HCT116 (cell line): ENCODE measurements at regions not wholly inside any gene's neighbourhood (a gene's known extent, or its start where the extent isn't known, plus 50 kb on each side); places are given as distances from the start of the nearest gene placed in this dataset.

ENCODE experiments used
- ATAC-seq: fragments of 200-7000 bp; cut with Tn5 transposase; 2 replicates; pipeline ENCODE4 v1.9.1; 2020; ENCODE audit warnings: mild to moderate bottlenecking, moderate library complexity
- BruUV-seq: library from RNA; stranded (reverse); fragments of 400-500 nt; replicated peaks from 2 replicates; lab custom pipeline; 2021; lab: Mats Ljungman, UMichigan
- CTCF ChIA-PET: fragments of 300-600 bp; sonication (Branson Sonifier 250); formaldehyde crosslinking; loops from one replicate; lab custom pipeline; 2021; ENCODE audit warnings: antibody characterized with exemption; lab: Charles Lee
- POLR2A ChIA-PET: fragments of 300-600, 350-600 bp; sonication (Branson Sonifier 250); formaldehyde crosslinking; loops from one replicate; lab custom pipeline; 2021; ENCODE audit warnings: antibody characterized with exemption; lab: Charles Lee
- RAD21 ChIA-PET, 2 experiments: fragments of 300-600 bp; sonication (Branson Sonifier 250); formaldehyde crosslinking; loops; one replicate each; lab custom pipeline; 2023; ENCODE audit warnings: low total read pairs in 2 of 2; ENCODE audit not compliant: uncharacterized antibody in 2 of 2, unreplicated experiment in 2 of 2, low non-redundant PET in 1 of 2; lab: Charles Lee
- DNase-seq: peaks from one replicate; pipeline ENCODE4 v3.0.0-alpha.2; 2010; ENCODE audit warnings: low read depth, low spot score
- H2AFZ ChIP-seq: fragments of 200-600 bp; shearing (Covaris generic), sonication (generic); 2 replicates; pipeline ENCODE4 v1.6.1; 2017; ENCODE audit warnings: low read depth, mixed run types, mixed read lengths, antibody characterized with exemption, low read length; ENCODE audit not compliant: poor library complexity, severe bottlenecking
- H3K27ac ChIP-seq: 2 replicates; pipeline ENCODE4 v1.5.1; 2012; ENCODE audit warnings: low read depth, low read length
- H3K27me3 ChIP-seq: fragments of 200-600 bp; sonication (generic); 2 replicates; pipeline ENCODE4 v1.6.1; 2016; ENCODE audit warnings: mixed run types, low read length, mixed read lengths; ENCODE audit not compliant: insufficient read depth
- H3K36me3 ChIP-seq, 2 experiments: fragments of 200-500 bp in 1 of 2; fragments of 200-600 bp in 1 of 2; sonication (Bioruptor generic) in 1 of 2; sonication (generic) in 1 of 2; 2 replicates each; pipeline versions ENCODE4 v1.5.1 to v1.6.1; 2014 to 2016; ENCODE audit warnings: low read length in 2 of 2, inconsistent platforms in 1 of 2, mixed read lengths in 1 of 2, mixed run types in 1 of 2; ENCODE audit not compliant: insufficient read depth in 2 of 2, control insufficient read depth in 1 of 2
- H3K4me1 ChIP-seq, 2 experiments: fragments of 200-600 bp in 1 of 2; sonication (generic) in 1 of 2; 2 replicates each; pipeline versions ENCODE4 v1.5.1 to v1.6.1; 2012 to 2017; ENCODE audit warnings: low read length in 2 of 2, inconsistent platforms in 1 of 2, mild to moderate bottlenecking in 1 of 2, mixed read lengths in 1 of 2, mixed run types in 1 of 2, moderate library complexity in 1 of 2; ENCODE audit not compliant: insufficient read depth in 2 of 2, control insufficient read depth in 1 of 2
- H3K4me2 ChIP-seq: fragments of 200-600 bp; sonication (generic); 2 replicates; pipeline ENCODE4 v1.6.1; 2017; ENCODE audit warnings: mixed run types, low read length, mixed read lengths
- H3K4me3 ChIP-seq, 2 experiments: fragments of 200-600 bp in 1 of 2; sonication (generic) in 1 of 2; replicated peaks in 1 of 2; 2 replicates each; pipeline ENCODE4 v1.5.1; 2011 to 2016; ENCODE audit warnings: low read length in 2 of 2, control low read depth in 1 of 2, low read depth in 1 of 2, mild to moderate bottlenecking in 1 of 2, mixed read lengths in 1 of 2, mixed run types in 1 of 2
- H3K79me2 ChIP-seq: fragments of 200-600 bp; sonication (generic); 2 replicates; pipeline ENCODE4 v1.6.1; 2017; ENCODE audit warnings: mild to moderate bottlenecking, mixed run types, low read length, moderate library complexity, mixed read lengths; ENCODE audit not compliant: insufficient read depth
- H3K9ac ChIP-seq: fragments of 200-600 bp; sonication (generic); 2 replicates; pipeline ENCODE4 v1.6.1; 2016; ENCODE audit warnings: low read length, mixed read lengths
- H3K9me2 ChIP-seq: fragments of 200-600 bp; sonication (generic), shearing (Covaris generic); 2 replicates; pipeline ENCODE4 v1.6.1; 2017; ENCODE audit warnings: mixed run types, mild to moderate bottlenecking, moderate library complexity; ENCODE audit not compliant: insufficient read depth
- H3K9me3 ChIP-seq, 2 experiments: fragments of 200-500 bp in 1 of 2; fragments of 200-600 bp in 1 of 2; sonication (Bioruptor generic) in 1 of 2; sonication (generic) in 1 of 2; 2 replicates each; pipeline ENCODE4 v1.6.1; 2014 to 2017; ENCODE audit warnings: low read length in 2 of 2, mixed read lengths in 2 of 2, inconsistent platforms in 1 of 2, low read depth in 1 of 2, mild to moderate bottlenecking in 1 of 2, mixed run types in 1 of 2, moderate library complexity in 1 of 2; ENCODE audit not compliant: control insufficient read depth in 1 of 2, insufficient read depth in 1 of 2
- H4K20me1 ChIP-seq: fragments of 200-600 bp; sonication (generic), shearing (Covaris generic); 2 replicates; pipeline ENCODE4 v1.6.1; 2017; ENCODE audit warnings: mixed run types, mild to moderate bottlenecking, moderate library complexity; ENCODE audit not compliant: insufficient read depth
- CBX3 ChIP-seq: IDR thresholded peaks from 2 replicates; pipeline ENCODE4 v1.6.1; 2012; ENCODE audit warnings: low read depth
- EZH2 ChIP-seq: fragments of 200-600 bp; sonication (generic); IDR thresholded peaks from 2 replicates; pipeline ENCODE4 v1.6.1; 2017; ENCODE audit warnings: antibody characterized with exemption, mixed run types
- EZH2phosphoT487 ChIP-seq: fragments of 200-600 bp; IDR thresholded peaks from 2 replicates; pipeline ENCODE4 v1.6.1; 2018; ENCODE audit warnings: antibody characterized with exemption, borderline replicate concordance
- JUND ChIP-seq: IDR thresholded peaks from 2 replicates; pipeline ENCODE4 v1.6.1; 2012
- POLR2A ChIP-seq: IDR thresholded peaks from 2 replicates; pipeline ENCODE4 v1.7.0; 2011; ENCODE audit warnings: borderline replicate concordance; ENCODE audit not compliant: insufficient read depth, insufficient read length; ENCODE audit errors: extremely low read depth
- POLR2AphosphoS5 ChIP-seq: IDR thresholded peaks from 2 replicates; pipeline ENCODE4 v1.6.1; 2011; ENCODE audit warnings: mild to moderate bottlenecking, low read depth, low read length, moderate library complexity
- RAD21 ChIP-seq: IDR thresholded peaks from 2 replicates; pipeline ENCODE4 v1.6.1; 2012; ENCODE audit warnings: low read depth, mild to moderate bottlenecking
- SIN3A ChIP-seq: IDR thresholded peaks from 2 replicates; pipeline ENCODE4 v1.6.1; 2012; ENCODE audit warnings: low read depth
- SP1 ChIP-seq: IDR thresholded peaks from 2 replicates; pipeline ENCODE4 v1.6.1; 2012; ENCODE audit warnings: low read depth
- SRF ChIP-seq: IDR thresholded peaks from 2 replicates; pipeline ENCODE4 v1.6.1; 2012; ENCODE audit warnings: low read depth
- TCF7L2 ChIP-seq: IDR thresholded peaks from 2 replicates; pipeline ENCODE4 v1.7.0; 2011; ENCODE audit warnings: borderline replicate concordance, inconsistent platforms; ENCODE audit not compliant: insufficient read depth, insufficient read length; ENCODE audit errors: extremely low read depth
- YY1 ChIP-seq: IDR thresholded peaks from 2 replicates; pipeline ENCODE4 v1.6.1; 2011; ENCODE audit warnings: low read length, low read depth, moderate library complexity, mild to moderate bottlenecking; ENCODE audit not compliant: insufficient replicate concordance; ENCODE audit errors: extremely low read depth
- ZNF274 ChIP-seq: fragments of 200-500 bp; sonication (Bioruptor generic); IDR thresholded peaks from 2 replicates; pipeline ENCODE4 v1.6.1; 2014; ENCODE audit warnings: mild to moderate bottlenecking, low read depth, low read length, inconsistent platforms
- intact Hi-C: fragments of 100-400 bp; cut with micrococcal nuclease; formaldehyde crosslinking; loops from 2 replicates; pipeline ENCODE4 v1.10.0; 2022
- TF ChIP-seq, protein P1 (sequence below): IDR thresholded peaks from 2 replicates; pipeline ENCODE4 v1.6.1; 2011; ENCODE audit warnings: mild to moderate bottlenecking, low read length, moderate library complexity; ENCODE audit not compliant: insufficient replicate concordance; ENCODE audit errors: extremely low read depth
- TF ChIP-seq, protein P2 (sequence below): IDR thresholded peaks from 2 replicates; pipeline ENCODE4 v1.6.1; 2012
- TF ChIP-seq, protein P3 (sequence below): IDR thresholded peaks from 2 replicates; pipeline ENCODE4 v1.6.1; 2012; ENCODE audit warnings: low read depth

DNA sequence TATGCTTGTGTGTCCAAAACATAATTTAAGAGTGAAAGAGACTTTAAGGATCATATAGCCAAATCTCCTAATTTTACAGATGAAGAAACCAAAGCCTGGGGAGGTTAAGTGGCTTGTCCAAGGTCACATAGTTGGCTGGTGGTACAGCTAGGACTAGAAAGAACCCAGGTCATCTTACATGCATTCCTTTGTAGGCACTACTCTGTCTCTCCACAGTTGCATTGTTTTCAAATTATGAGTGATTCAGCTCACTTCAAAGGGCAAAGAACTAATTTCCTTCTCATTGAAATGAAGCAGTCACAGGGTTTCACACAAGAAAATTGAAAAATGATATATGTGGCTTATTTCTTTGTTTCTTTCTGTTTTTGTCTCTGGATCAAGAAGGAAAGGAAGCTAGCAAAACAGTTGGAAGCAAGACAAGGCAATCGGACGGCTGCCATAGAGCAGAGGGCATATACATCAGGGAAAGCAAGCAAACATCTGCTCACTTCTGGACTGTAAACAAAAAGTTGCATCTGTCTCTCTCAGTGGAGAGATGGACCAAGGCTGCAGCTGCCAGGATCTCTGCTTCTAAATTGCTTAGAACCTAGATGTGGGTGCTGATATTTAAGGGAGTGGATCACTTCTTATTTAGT is 107.5 kb upstream of the AMOT start:
- ATAC-seq (no peak), DNase-seq (no peak)
- ChIA-PET CTCF (no interaction called here), RAD21 (no interaction called here), POLR2A (no interaction called here)
- H3K9me2 ChIP-seq, result no peaks in the 10 kb centered on the region
- no peak overlapping the region for H3K4me3 ChIP-seq
- H3K9me3 ChIP-seq, result no peaks in the 10 kb centered on the region
- peak; percentile 51 for TF ChIP-seq TCF7L2
- no peak for TF ChIP-seq ZNF274
- no peak overlapping the region for H3K27ac ChIP-seq
- no peak overlapping the region for H3K9ac ChIP-seq
- no peak overlapping the region for H2AFZ ChIP-seq
- no peaks in the 10 kb centered on the region for H3K27me3 ChIP-seq
- no peaks in the 10 kb centered on the region for H3K36me3 ChIP-seq
- no peak overlapping the region for H3K4me2 ChIP-seq
- no peaks in the 10 kb centered on the region for H3K4me1 ChIP-seq
- no TSS peak for BruUV-seq
- H4K20me1 ChIP-seq, result no peaks in the 10 kb centered on the region
- intact Hi-C loops, result loop anchor here (10.0 kb wide), 1 partner anchor 193 kb away; no protein-coding TSS in a partner anchor
- no peaks in the 10 kb centered on the region for H3K79me2 ChIP-seq

DNA sequence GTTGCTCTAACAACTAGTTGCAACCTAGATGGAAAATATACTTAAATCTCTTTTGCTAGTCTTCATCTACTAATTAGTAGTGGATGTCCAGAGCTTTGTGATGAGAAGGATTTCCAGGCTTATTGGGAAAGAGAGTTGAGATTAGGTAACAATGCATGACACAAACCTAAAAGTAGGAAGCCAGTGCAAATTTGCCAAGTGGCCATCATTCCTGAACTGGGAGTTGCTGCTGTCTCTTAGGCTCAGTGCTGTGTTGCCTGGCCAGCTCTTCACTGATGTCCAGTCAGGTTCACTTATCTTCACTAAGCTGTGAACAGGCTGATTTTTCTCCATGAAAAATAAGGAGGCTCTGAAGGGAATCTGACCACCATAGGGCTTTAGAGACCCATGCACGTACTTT is 105.6 kb upstream of the AMOT start:
- no peak for ATAC-seq

More for the DNA sequence above, 105.6 kb upstream of the AMOT start:
- Histone ChIP-seq H3K27me3 (no peaks in the 10 kb centered on the region), H3K79me2 (no peaks in the 10 kb centered on the region), H3K4me1 (no peaks in the 10 kb centered on the region), H3K9me3 (no peaks in the 10 kb centered on the region), H2AFZ (no peak overlapping the region), H3K4me2 (no peak overlapping the region), H3K4me3 (no peak overlapping the region), H3K36me3 (no peaks in the 10 kb centered on the region), H3K9me2 (no peaks in the 10 kb centered on the region), H3K9ac (no peak overlapping the region), H3K27ac (no peak overlapping the region), H4K20me1 (no peaks in the 10 kb centered on the region)
- TF ChIP-seq SRF, result no peak
- TF ChIP-seq YY1, result no peak
- TF ChIP-seq, protein P1, sequence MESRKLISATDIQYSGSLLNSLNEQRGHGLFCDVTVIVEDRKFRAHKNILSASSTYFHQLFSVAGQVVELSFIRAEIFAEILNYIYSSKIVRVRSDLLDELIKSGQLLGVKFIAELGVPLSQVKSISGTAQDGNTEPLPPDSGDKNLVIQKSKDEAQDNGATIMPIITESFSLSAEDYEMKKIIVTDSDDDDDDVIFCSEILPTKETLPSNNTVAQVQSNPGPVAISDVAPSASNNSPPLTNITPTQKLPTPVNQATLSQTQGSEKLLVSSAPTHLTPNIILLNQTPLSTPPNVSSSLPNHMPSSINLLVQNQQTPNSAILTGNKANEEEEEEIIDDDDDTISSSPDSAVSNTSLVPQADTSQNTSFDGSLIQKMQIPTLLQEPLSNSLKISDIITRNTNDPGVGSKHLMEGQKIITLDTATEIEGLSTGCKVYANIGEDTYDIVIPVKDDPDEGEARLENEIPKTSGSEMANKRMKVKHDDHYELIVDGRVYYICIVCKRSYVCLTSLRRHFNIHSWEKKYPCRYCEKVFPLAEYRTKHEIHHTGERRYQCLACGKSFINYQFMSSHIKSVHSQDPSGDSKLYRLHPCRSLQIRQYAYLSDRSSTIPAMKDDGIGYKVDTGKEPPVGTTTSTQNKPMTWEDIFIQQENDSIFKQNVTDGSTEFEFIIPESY, result no peak
- TF ChIP-seq POLR2A, result no peak
- no peak for TF ChIP-seq SP1
- no peak for TF ChIP-seq EZH2
- no peak for TF ChIP-seq SIN3A
- no peak for TF ChIP-seq POLR2AphosphoS5
- no peak for TF ChIP-seq EZH2phosphoT487
- TF ChIP-seq, protein P2, sequence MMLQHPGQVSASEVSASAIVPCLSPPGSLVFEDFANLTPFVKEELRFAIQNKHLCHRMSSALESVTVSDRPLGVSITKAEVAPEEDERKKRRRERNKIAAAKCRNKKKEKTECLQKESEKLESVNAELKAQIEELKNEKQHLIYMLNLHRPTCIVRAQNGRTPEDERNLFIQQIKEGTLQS, result no peak
- TF ChIP-seq JUND, result no peak
- TF ChIP-seq, protein P3, sequence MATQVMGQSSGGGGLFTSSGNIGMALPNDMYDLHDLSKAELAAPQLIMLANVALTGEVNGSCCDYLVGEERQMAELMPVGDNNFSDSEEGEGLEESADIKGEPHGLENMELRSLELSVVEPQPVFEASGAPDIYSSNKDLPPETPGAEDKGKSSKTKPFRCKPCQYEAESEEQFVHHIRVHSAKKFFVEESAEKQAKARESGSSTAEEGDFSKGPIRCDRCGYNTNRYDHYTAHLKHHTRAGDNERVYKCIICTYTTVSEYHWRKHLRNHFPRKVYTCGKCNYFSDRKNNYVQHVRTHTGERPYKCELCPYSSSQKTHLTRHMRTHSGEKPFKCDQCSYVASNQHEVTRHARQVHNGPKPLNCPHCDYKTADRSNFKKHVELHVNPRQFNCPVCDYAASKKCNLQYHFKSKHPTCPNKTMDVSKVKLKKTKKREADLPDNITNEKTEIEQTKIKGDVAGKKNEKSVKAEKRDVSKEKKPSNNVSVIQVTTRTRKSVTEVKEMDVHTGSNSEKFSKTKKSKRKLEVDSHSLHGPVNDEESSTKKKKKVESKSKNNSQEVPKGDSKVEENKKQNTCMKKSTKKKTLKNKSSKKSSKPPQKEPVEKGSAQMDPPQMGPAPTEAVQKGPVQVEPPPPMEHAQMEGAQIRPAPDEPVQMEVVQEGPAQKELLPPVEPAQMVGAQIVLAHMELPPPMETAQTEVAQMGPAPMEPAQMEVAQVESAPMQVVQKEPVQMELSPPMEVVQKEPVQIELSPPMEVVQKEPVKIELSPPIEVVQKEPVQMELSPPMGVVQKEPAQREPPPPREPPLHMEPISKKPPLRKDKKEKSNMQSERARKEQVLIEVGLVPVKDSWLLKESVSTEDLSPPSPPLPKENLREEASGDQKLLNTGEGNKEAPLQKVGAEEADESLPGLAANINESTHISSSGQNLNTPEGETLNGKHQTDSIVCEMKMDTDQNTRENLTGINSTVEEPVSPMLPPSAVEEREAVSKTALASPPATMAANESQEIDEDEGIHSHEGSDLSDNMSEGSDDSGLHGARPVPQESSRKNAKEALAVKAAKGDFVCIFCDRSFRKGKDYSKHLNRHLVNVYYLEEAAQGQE, result no peak
- no peak for TF ChIP-seq RAD21
- TF ChIP-seq ZNF274, result no peak
- TF ChIP-seq CBX3, result no peak
- no TSS peak for BruUV-seq
- POLR2A ChIA-PET, result no interaction called here
- CTCF ChIA-PET, result no interaction called here
- intact Hi-C loops, result loop anchor here (10.0 kb wide), 1 partner anchor 191 kb away; no protein-coding TSS in a partner anchor
- DNase-seq, result no peak
- RAD21 ChIA-PET, result no interaction called here
